ENCODE measurements at regions not wholly inside any gene's neighbourhood (a gene's known extent, or its start where the extent isn't known, plus 50 kb on each side); places are given as distances from the start of the nearest gene placed in this dataset.

DNA sequence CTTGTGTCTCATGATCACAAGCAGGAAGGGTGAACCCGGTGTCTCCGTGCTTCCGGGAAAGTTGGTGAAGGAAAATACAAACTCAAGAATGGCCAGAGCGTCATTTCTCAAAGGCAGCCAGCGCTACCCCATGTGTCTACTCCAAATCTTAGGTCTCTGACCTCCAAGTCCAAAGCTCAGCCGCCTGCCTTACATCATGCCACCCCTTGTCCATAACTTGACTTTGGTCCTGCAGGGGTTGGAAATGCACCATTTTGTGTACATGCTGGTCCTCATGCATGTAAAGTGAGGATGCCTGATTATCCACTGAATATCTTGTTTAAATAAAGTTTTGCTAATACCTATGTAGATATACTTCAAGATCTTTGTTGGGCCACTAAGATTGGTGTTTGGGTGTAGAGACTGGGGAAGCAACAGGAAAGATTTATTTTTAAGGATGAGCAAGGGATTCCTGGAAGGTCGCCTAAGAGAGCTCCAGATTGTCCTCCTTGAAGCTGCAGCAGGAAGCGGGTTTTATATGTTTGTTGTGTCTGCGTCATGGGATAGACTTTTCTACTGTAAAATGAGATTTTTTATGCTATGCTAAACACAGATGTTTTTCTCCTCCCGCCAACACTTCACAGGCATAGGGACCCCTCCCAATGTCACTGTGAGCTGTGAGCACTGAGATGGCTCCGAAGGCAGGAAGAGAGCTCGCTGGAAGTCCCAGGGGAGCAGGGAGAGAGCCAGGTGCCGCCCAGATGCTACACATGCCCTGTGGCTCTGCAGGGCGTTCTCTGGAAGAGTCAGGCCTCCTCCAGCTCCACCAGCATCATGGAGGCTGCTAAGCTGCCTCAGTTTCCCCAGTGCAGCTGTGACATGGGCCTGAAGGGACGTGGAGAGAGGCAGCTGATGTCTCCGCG lies 176.2 kb upstream of the HDAC4 start:
- DNase-seq = no peak

DNA sequence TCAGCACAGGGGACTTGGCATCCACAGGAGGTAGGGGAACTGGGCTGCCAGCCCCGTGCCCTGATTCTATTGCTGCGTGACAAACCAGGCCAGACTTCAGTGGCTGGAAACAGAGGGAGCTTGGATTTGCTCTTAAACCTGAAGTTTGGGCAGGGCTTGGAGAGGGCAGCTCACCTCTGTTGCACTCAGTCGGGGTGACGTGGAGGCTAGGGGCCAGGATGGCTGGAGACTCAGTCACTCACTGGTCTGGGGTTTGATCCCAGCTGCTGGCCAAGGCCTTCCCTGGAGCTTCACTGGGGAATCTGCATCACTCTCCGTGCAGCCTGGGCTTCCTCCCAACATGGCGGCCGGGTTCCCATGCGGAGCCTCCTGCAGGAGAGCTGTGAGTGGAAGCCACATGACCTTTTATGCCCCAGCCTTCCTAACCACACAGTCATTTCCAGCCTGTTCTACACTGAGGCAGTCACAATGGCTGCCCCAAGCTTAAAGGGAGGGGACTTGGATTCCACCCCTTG lies 175.2 kb upstream of the HDAC4 start:
- no peak for DNase-seq

DNA sequence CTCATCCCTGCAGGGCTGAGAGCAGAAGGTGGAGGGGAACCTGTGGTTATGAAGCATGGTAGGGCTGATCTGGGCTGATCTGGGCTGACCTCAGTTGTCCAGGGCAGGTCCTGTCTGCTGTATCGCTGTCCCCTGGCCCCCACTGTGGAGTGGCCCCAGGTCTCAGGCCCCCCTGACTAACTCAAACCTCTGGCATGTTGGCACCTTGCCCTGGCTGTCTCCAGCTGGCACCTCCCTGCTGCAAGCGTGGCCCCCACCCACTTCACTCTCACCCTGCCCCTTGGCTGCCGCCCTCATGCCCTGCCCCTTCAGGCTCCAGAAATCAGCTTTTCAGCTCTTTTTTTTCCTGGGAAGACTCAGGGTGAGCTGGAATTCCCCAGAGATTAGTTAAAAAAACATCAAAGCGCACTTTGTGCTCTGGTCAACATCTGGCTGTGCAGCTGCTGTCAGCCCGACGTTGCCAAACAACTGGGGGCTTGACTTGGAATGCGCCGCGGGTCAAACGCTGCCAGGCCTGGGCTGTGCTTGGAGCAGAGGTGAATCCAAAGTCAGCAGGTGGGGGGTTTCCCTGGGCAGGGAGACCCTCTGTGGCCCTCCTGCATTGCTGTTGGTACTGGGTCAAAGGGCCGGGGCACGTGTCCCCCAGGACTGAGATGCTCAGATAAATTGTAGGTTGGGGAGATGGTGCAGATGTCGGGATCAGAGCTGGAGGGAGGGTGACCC lies 173.8 kb upstream of the HDAC4 start:
- peak in 1 of 2 donors; percentile 9 for DNase-seq

DNA sequence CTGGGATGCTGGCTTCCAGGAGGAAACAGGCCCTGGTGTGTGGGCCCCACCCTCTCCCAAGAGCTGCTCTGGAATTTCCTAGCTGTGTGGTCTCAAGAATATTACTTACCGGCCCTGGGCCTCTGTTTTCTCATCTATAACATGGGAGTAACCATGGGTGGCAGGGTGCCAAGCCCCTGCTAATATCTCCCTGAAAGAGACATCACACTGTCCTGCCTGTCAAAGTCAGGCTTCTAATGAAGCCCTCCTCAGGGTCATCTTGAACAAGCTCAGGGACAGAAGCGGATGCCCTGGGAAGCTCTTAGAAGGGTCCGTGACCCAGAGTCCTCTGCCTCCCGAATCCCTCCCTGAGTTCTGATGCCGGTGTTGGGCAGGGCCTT lies 173.2 kb upstream of the HDAC4 start:
- no peak for DNase-seq

DNA sequence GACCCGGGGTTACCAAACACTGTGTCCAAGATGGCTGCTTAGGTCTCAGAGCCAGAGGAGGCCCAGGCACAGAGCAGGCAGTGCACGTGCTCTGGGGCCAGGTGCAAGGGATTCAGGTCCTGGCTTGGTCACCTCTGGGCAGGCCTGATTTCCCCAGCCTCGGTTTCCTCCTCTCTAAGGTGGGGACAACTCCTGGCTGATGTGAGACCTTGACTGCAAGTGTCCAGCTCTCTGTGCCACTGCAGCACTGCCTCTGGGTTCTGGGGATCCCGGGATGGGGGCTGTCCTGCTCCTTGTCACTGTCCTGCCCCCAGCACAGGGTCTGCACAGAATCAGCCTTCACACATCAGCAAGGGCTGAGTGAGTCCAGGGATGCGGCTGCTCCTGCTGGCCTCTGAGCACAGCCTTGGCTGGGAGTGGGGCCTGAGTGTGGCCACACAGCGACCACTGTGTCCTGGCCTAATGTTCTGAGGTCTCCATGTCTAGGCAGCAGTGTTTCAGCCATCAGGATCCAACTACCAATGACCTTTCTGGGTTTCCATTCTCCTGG lies 170.2 kb upstream of the HDAC4 start:
- DNase-seq = no peak

DNA sequence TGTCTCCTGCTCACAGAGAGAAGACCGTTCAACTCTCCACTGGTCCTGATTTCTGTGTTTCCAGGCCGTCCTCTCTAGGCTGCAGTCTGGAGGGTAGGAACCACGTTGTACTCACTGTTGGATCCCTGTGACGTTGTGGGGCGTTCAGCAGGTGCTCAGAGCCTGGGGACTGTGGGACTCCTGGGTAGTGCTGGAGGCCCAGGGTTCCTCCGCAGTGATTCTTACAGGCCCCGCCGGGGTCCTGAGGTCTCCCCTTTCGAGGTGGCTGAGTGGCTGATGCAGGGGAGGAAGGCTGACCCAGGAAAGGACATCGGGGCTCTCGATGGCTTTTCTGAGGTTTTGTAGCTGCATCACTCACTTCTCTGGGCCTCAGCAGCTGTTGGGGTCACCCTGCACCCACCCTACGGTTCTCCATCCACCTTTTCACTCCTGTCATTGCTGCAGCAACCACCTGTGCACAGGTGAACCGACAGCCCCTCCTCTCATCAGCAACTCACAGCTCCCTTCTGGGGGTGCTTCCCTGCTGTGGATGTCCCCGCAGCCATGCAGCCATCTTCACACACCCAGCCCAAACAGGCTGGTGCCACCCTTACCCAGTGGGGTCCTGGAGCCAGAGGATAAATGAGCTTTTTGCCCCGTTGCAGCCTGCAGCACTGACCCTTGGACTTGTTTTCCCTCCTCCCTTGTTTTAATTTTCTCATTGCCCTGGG lies 169.6 kb upstream of the HDAC4 start:
- DNase-seq = no peak

DNA sequence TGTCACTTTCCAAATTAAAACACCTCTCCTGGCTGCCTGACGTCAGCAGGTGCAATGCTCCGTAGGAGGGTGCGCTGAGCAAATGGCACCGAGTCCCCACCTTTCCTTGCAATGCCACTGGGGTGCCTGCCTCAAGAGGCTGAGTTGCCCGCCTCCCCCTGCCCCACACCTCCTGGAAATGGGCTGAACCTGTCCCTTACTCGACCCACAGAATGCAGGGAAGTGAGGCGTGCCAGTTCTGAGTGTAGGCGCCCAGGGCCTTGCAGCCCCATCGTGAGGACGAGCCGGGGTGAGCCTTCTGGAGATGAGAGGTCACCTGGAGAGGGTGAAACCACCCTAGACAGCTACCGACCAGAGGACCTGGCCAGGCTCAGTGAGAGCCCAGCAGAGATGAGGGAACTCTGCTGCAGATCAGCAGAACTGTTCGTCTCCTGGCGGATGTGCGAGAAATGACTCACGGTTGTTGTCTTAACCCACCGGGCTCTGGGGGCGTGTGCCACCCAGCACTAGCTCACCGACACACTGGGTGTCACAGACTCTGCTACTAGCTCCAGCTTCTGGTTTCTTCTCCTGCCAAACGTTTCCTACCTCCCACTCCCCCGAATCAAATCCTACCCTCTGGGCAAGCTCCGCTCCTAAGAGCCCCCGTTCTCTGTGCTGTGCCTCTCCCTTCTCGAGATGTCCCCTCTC lies 168.7 kb upstream of the HDAC4 start:
- DNase-seq = no peak

DNA sequence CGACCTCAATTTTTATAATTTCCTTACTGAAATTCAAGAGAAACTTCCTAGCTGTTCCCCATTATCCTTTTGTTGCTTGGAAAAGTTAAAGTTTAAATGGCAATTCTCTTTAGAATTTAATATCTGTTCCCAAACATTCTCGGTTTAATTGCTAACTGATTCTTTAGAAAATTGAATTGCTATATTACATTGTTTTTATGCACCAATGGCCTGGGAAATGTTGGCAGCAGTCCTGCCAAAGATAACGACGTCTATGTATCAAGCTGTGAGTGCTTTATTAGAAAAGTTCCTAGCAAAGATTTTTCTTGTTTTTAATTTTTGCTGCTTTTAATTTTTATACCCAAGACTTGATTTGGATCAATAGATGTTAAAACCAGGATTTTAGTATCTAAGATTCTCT lies 167.8 kb upstream of the HDAC4 start:
- no peak for DNase-seq

DNA sequence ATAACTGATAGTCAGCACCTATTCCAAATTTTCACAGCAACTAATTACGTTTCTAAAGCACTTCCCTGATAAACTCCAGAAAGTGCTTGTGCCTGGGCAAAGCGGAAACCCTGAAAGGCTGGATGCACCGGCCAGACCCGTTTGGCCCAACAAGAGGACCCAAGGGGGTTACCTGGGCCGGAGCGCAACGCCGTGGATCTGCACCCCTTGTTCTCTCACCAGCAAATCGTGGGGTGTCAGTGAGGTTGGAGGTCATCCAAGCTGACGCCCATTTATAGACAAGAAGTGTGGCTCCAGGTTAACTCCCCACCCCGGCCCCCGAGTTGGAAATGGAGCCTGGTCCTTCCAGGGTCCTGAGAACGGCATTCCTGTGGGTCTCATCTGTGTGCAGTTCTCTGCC lies 167.0 kb upstream of the HDAC4 start:
- no peak for DNase-seq

DNA sequence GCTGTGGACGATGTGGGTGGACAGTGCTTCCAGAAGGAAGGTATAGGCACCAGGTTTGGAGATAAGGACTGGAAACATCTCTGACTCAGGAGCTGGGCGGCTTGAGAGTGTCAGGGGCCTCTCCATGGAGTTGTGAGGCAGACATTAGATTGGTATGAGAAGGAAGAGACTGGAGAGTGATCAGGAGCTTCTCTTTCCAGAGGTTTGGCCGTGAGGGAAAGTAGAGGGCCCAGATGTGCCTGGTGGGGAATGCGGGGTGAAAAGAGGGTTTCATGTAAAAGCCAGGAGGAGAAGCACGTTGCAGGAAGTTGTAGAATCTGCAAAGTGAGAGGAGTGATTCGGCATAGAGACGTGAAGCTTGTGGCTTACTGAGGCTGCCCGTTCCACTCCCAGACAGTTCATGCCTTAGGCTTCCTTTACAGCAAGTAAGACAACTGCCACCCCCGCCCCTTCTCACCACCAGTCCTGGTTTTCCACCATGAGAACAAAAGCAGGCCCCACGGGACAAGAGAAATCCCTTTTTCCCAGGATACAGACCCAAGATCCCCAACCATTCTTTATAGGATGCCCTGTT lies 166.3 kb upstream of the HDAC4 start:
- DNase-seq = no peak

DNA sequence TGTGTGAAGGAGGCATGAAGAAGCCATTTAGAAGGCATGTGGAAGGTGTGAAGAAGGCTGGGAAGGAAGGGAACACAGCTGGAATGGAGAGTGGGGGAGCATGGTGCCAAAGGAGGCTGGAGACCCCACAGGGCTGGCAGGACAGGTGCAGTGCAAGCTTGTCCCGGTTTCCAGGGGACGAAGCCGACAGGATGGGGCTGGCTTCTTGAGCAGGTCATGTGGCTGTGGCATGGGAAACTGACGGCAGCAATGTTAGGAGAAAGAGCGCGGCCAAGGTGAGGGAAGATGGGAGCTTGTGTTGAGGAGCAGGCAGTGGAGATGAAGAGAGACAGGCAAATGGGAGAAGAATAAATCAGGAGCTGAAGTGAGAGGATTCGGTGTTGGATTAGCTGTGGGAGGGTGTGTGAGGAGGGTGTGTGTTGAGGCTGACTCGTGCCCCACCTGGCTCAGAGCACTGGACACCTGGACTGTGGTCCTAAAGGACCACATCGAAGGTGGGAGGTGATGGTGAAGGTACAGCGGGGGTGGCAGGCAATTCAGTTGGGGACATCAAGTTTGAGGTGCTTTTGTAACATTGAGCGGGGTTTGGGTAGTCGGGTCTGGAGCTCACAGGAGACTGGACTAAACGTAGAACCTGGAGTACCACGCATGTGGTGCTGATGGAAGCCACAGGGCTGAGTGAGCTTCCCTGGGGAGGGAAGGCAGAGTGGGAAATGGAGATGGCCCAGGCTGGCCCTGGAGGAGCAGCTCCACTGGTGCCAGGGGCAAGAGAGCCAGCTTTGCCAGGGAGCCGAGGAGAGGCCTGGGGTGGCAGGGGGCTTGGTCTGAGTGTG lies 165.6 kb upstream of the HDAC4 start:
- DNase-seq = no peak

DNA sequence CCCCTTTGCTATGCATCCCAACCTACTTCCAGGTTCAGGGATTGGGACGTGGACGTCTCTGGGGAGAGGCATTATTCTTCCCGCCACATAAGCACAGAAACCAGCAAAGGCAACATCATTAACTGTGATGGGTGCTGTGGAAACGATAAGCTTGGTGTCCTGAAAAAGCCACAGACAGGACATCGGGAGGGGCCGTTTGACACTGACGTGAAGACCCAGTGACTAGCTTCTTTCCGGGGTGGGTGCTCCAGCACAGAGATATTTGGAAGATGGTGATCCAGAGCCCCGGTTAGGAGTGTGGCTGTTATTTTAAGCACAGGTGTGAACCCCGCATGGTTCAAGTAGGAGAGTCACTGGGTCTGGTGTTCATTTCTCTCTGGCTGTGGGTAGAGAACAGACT lies 163.8 kb upstream of the HDAC4 start:
- no peak for DNase-seq

DNA sequence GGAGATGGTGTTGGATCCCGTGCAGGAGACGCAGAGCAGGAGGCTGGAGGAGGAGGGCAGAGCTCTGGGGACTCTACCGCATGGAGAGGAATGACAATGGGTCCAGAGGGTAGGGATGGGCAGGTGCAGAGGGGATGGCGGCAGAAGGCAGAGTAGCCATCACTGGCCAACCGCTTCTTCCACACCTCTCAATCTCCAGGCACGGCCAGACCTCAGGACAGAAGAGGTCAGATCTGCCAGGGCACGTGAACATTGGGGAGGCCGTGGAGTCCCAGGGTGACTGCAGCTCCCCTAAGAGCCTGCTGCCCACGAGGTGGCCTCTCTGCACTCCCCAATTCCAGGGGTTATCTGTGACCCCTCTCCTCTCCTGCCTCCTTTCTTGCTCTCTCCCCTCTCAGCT lies 162.7 kb upstream of the HDAC4 start:
- no peak for DNase-seq

DNA sequence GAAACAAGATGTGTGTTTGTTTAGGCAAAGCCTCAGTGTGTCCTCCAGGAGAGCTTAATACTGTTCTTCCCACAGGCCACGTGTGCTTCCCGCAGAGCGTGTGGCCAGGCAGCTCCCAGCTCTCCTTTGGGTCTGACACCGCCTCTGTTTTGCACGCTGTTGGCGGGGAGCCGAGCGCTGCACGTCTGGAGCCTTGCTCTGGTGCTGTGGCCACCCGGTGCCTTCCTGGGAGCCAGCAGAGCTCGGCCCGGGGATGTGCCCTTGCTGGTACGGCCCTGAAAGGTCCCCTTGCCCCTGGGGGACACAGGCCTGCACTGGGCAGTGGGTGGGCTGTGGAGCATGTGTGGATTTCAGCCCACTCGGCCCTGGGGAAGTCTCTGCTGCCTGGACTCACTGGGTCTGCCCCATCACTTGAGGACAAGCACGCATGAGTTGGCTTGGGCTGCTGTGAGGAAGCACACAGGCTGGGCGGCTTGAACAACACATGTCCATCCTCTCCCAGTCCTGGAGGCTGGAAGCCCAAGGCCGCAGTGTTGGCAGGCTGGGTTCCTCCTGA lies 160.7 kb upstream of the HDAC4 start:
- no peak for DNase-seq

DNA sequence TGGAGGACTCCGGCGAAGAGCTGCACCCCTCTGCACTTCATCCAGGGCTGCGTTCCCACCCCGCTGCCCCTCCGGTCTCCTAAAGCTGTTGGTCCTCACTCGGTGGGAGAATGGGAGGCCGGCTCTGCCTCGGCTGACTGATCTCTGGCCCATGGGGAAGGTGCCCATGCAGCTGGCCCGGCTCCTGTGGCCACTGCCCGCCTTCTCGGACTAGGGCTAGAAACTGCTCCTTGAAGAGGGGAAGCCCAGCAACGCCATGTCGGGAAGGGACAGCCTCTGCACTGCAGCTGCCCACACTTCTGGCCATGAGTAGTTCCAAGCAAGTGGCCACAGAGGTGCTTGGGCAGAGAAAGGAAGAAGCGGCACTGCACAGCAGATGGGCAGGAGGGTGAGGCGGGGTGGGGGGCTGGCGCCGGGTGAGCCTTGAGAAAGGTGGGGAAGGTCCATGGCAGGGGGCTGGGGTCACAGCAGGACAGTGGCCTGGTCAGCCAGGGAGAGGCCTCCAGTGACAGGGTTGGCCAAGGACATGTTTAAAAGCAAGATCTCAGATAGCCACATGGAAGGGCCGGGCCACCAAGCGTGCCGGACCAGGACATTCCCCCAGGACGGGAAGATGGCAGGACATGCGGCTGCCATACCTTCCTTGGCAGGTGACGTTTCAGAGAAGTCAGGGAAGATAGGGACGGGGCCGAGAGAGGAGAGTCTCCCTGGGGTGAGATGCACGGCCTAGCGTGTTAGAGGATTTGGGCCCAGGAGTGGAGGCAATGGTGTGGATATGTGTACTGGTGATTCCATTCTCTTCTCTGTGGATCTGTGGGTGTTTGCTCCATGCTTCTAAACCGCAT lies 158.8 kb upstream of the HDAC4 start:
- DNase-seq = no peak

DNA sequence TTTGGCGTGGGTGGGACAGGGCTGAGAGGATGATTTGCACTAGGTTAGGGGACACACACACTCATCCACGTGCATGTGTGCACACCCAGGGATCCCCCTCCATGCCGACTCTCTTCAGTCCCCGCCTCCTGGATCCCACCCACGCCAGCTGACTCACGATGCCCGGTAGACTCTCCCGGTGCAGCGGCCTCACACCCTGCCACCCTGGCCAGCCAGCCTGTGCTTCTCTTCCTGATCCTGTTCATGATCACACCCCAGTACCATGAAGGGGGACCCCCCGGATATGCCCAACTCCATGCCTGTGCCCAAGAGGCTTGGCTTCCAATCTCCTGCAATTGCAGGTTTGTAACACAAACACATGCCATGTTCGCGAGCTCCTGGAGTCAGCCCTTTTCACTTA lies 157.8 kb upstream of the HDAC4 start:
- no peak for DNase-seq

DNA sequence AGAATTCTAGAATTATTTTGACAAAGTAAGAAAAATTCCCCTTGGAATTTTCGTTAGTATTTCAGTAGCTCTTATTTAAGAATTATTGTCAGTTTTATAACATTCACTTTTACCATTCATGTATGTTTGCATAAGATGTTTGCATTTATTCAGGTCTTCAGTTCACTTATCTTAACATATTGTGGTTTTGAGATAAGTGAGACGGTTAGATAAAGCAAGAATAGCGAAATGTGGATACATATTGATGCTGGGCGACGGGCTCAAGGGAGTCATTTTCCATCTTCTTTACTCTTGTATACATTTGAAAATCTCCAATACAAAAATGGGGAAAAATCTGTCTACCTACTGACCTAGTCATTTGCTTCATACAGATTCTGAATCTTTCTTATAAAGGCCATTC lies 156.7 kb upstream of the HDAC4 start:
- DNase-seq = no peak

DNA sequence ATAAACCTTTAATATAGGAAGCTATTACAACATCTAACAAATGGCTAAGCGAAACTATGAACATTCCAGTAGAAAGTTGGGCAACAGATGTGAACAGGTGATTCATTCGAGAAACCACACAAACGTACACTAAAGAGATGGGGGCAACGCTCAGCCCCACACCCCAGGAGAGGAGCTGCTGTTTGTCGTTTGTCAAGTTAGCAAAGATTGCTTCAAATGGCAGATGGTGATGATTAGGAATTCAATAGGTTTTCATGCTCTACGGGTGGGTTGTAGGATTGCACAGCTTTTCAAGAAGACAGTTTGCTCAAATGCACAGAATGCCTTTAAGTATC lies 154.7 kb upstream of the HDAC4 start:
- no peak for DNase-seq

Measured in right lung (tissue), 2 donors.